IMR-90 (cell line): ENCODE measurements at regions not wholly inside any gene's neighbourhood (a gene's known extent, or its start where the extent isn't known, plus 50 kb on each side); places are given as distances from the start of the nearest gene placed in this dataset.

Experiments used
- ATAC-seq: fragments of 200-7000 bp; cut with Tn5 transposase; 2 replicates; pipeline ENCODE4 v1.9.1; 2020; ENCODE audit warnings: low read depth, mild to moderate bottlenecking, moderate library complexity
- BruUV-seq: library from RNA; stranded (reverse); fragments of 400-500 nt; replicated peaks from 2 replicates; lab custom pipeline; 2021; lab: Mats Ljungman, UMichigan
- CTCF ChIA-PET: fragments of 300-600 bp; formaldehyde crosslinking; extraction: SDS; loops from one replicate; lab custom pipeline; 2021; ENCODE audit warnings: antibody characterized with exemption; lab: Yijun Ruan, JAX
- POLR2A ChIA-PET: fragments of 300-600 bp; sonication (Branson Sonifier 250); formaldehyde crosslinking; loops from one replicate; lab custom pipeline; 2022; ENCODE audit warnings: antibody characterized with exemption; ENCODE audit not compliant: unreplicated experiment; lab: Charles Lee
- DNase-seq: peaks from one replicate; pipeline ENCODE4 v3.0.0; 2013
- H2AFZ ChIP-seq: replicated peaks from 2 replicates; pipeline ENCODE3; 2013; ENCODE audit warnings: low read length, mild to moderate bottlenecking; ENCODE audit not compliant: poor library complexity
- H2AK5ac ChIP-seq: 2 replicates; pipeline ENCODE4 v1.6.1; 2013; ENCODE audit warnings: low read depth, low read length, inconsistent platforms
- H2AK9ac ChIP-seq: replicated peaks from 2 replicates; pipeline ENCODE3; 2013; ENCODE audit warnings: mild to moderate bottlenecking, low read depth, low read length, moderate library complexity; ENCODE audit not compliant: poor library complexity
- H2BK120ac ChIP-seq: 2 replicates; pipeline ENCODE4 v1.6.1; 2013; ENCODE audit warnings: low read depth, low read length, inconsistent platforms
- H2BK15ac ChIP-seq: 3 replicates; pipeline ENCODE4 v1.6.1; 2013; ENCODE audit warnings: low read depth, low read length, inconsistent platforms
- H2BK20ac ChIP-seq: 2 replicates; pipeline ENCODE4 v1.6.1; 2013; ENCODE audit warnings: low read depth, mild to moderate bottlenecking, inconsistent platforms, low read length, moderate library complexity
- H2BK5ac ChIP-seq: 2 replicates; pipeline ENCODE4 v1.6.1; 2013; ENCODE audit warnings: mild to moderate bottlenecking, low read depth, low read length, inconsistent platforms; ENCODE audit not compliant: poor library complexity, severe bottlenecking
- H3K14ac ChIP-seq: replicated peaks from 2 replicates; pipeline ENCODE4 v1.6.1; 2013; ENCODE audit warnings: low read depth, low read length, inconsistent platforms
- H3K18ac ChIP-seq: 2 replicates; pipeline ENCODE4 v1.6.1; 2013; ENCODE audit warnings: low read depth, low read length, control low read depth
- H3K23ac ChIP-seq: 2 replicates; pipeline ENCODE4 v1.6.1; 2013; ENCODE audit warnings: low read depth, low read length, inconsistent platforms
- H3K27ac ChIP-seq: 2 replicates; pipeline ENCODE4 v1.5.1; 2013; ENCODE audit warnings: mild to moderate bottlenecking, control low read depth, low read length; ENCODE audit not compliant: insufficient read depth
- H3K27me3 ChIP-seq: 2 replicates; pipeline ENCODE4 v1.6.1; 2013; ENCODE audit warnings: low read length; ENCODE audit not compliant: control insufficient read depth, insufficient read depth
- H3K36me3 ChIP-seq: 2 replicates; pipeline ENCODE4 v1.6.1; 2013; ENCODE audit warnings: low read length, mixed read lengths; ENCODE audit not compliant: control insufficient read depth, insufficient read depth
- H3K4ac ChIP-seq: 2 replicates; pipeline ENCODE4 v1.6.1; 2013; ENCODE audit warnings: low read depth, low read length, inconsistent platforms
- H3K4me1 ChIP-seq: 2 replicates; pipeline ENCODE4 v1.6.1; 2013; ENCODE audit warnings: low read length, mixed read lengths; ENCODE audit not compliant: control insufficient read depth, insufficient read depth
- H3K4me2 ChIP-seq: 2 replicates; pipeline ENCODE4 v1.6.1; 2013; ENCODE audit warnings: low read depth, mild to moderate bottlenecking, control low read depth, low read length, moderate library complexity
- H3K4me3 ChIP-seq: 2 replicates; pipeline ENCODE4 v1.5.1; 2013; ENCODE audit warnings: low read depth, mild to moderate bottlenecking, control low read depth, low read length, moderate library complexity; ENCODE audit not compliant: insufficient read depth
- H3K56ac ChIP-seq: 2 replicates; pipeline ENCODE4 v1.6.1; 2013; ENCODE audit warnings: low read length, inconsistent platforms; ENCODE audit not compliant: insufficient read depth; ENCODE audit errors: extremely low read depth
- H3K79me1 ChIP-seq, 2 experiments: 2 replicates each; pipeline ENCODE4 v1.6.1; 2013; ENCODE audit warnings: low read length in 2 of 2, inconsistent platforms in 1 of 2, low read depth in 1 of 2
- H3K9ac ChIP-seq: 2 replicates; pipeline ENCODE4 v1.6.1; 2013; ENCODE audit warnings: low read depth, low read length, control low read depth
- H3K9me1 ChIP-seq: 2 replicates; pipeline ENCODE4 v1.6.1; 2013; ENCODE audit warnings: low read length, inconsistent platforms; ENCODE audit not compliant: insufficient read depth
- H3K9me3 ChIP-seq: 2 replicates; pipeline ENCODE4 v1.6.1; 2013; ENCODE audit warnings: low read length; ENCODE audit not compliant: control insufficient read depth, insufficient read depth
- H4K20me1 ChIP-seq: 2 replicates; pipeline ENCODE4 v1.6.1; 2013; ENCODE audit warnings: low read length, inconsistent platforms; ENCODE audit not compliant: insufficient read depth
- H4K5ac ChIP-seq: 2 replicates; pipeline ENCODE4 v1.6.1; 2013; ENCODE audit warnings: mild to moderate bottlenecking, low read depth, low read length, control low read depth
- H4K8ac ChIP-seq, 2 experiments: 2 replicates each; pipeline ENCODE4 v1.6.1; 2013; ENCODE audit warnings: low read depth in 2 of 2, low read length in 2 of 2, control low read depth in 1 of 2, inconsistent platforms in 1 of 2
- H4K91ac ChIP-seq: 2 replicates; pipeline ENCODE4 v1.6.1; 2013; ENCODE audit warnings: low read depth, low read length, inconsistent platforms; ENCODE audit not compliant: insufficient read depth
- FOS ChIP-seq: fragments of 150-350 bp; IDR thresholded peaks from 2 replicates; pipeline ENCODE4 v1.6.1; 2016; ENCODE audit warnings: low read depth, low read length
- MAZ ChIP-seq: IDR thresholded peaks from 2 replicates; pipeline ENCODE4 v1.6.1; 2012; ENCODE audit warnings: low read depth, mild to moderate bottlenecking, low read length, improper control_type of control experiment, moderate library complexity, borderline replicate concordance
- MXI1 ChIP-seq: IDR thresholded peaks from 2 replicates; pipeline ENCODE4 v1.6.1; 2012; ENCODE audit warnings: low read depth, mild to moderate bottlenecking, low read length, moderate library complexity, borderline replicate concordance
- NFE2L2 ChIP-seq: fragments of 150-350 bp; IDR thresholded peaks from 2 replicates; pipeline ENCODE4 v1.6.1; 2016; ENCODE audit warnings: low read depth, mild to moderate bottlenecking, low read length
- dilution Hi-C: fragments of 300-500 bp; cut with HindIII; formaldehyde crosslinking; loops from one replicate; pipeline ENCODE4 v1.14.3; 2018; ENCODE audit warnings: low sequenced_read_pairs; ENCODE audit not compliant: unreplicated experiment
- in situ Hi-C: fragments of 300-500 bp; cut with MboI; formaldehyde crosslinking; loops from 3 replicates; pipeline ENCODE4 v1.14.3; 2019; ENCODE audit warnings: low sequenced_read_pairs, inconsistent platforms, mixed read lengths
- intact Hi-C: fragments of 100-400 bp; cut with micrococcal nuclease; formaldehyde crosslinking; loops from 2 replicates; pipeline ENCODE4 v1.10.0; 2022
- TF ChIP-seq, protein P1 (sequence below): conservative IDR thresholded peaks from 2 replicates; pipeline ENCODE4 v1.5.1; 2012; ENCODE audit warnings: mild to moderate bottlenecking, low read depth, low read length, improper control_type of control experiment

DNA sequence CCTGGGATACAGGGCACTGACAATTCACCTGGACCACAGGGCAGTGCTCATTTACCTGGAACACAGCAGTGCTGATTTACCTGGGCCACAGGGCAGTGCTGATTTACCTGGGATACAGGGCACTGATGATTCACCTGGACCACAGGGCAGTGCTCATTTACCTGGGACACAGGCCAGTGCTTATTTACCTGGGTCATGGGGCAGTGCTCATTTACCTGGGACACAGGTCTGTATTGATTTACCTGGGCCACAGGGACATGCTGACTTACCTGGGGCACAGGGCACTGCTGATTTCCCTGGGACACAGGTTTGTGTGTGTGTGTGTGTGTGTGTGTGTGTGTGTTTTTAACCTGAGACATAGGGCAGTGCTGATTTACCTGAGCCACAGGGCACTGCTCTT is 261.7 kb downstream of the MATN1 start:
- ATAC-seq (no peak), DNase-seq (no peak)
- Histone ChIP-seq H4K91ac (no peak overlapping the region), H2BK15ac (no peak overlapping the region), H3K9me3 (peaks cover 6% of the 10 kb centered on the region; the same call in 1 of the 2 replicates), H2AK5ac (no peak overlapping the region), H2BK5ac (no peak overlapping the region), H3K27ac (no peak overlapping the region), H4K8ac (no peak overlapping the region), H3K79me1 (no peaks in the 10 kb centered on the region), H2AFZ (no peak overlapping the region), H3K4me3 (no peak overlapping the region), H3K27me3 (no peaks in the 10 kb centered on the region), H3K4me2 (no peak overlapping the region), H3K9ac (no peak overlapping the region), H3K36me3 (no peaks in the 10 kb centered on the region), H2BK120ac (no peak overlapping the region), H4K20me1 (no peaks in the 10 kb centered on the region), H2BK20ac (no peak overlapping the region), H3K4ac (no peak overlapping the region), H3K14ac (no peak overlapping the region), H2AK9ac (no peak overlapping the region), H4K5ac (no peak overlapping the region), H3K56ac (no peak overlapping the region), H3K4me1 (no peaks in the 10 kb centered on the region), H3K9me1 (no peaks in the 10 kb centered on the region), H3K18ac (no peak overlapping the region), H3K23ac (no peak overlapping the region)
- no TSS peak for BruUV-seq
- intact Hi-C loops: no loop called here
- ChIA-PET POLR2A (no interaction called here), CTCF (no interaction called here)
- in situ Hi-C loops: no loop called here
- dilution Hi-C loops: no loop called here
- TF ChIP-seq MXI1 (no peak), FOS (no peak), NFE2L2 (no peak), MAZ (no peak)
- TF ChIP-seq, protein P1, sequence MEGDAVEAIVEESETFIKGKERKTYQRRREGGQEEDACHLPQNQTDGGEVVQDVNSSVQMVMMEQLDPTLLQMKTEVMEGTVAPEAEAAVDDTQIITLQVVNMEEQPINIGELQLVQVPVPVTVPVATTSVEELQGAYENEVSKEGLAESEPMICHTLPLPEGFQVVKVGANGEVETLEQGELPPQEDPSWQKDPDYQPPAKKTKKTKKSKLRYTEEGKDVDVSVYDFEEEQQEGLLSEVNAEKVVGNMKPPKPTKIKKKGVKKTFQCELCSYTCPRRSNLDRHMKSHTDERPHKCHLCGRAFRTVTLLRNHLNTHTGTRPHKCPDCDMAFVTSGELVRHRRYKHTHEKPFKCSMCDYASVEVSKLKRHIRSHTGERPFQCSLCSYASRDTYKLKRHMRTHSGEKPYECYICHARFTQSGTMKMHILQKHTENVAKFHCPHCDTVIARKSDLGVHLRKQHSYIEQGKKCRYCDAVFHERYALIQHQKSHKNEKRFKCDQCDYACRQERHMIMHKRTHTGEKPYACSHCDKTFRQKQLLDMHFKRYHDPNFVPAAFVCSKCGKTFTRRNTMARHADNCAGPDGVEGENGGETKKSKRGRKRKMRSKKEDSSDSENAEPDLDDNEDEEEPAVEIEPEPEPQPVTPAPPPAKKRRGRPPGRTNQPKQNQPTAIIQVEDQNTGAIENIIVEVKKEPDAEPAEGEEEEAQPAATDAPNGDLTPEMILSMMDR: no peak
